ENCODE measurements at regions not wholly inside any gene's neighbourhood (a gene's known extent, or its start where the extent isn't known, plus 50 kb on each side); places are given as distances from the start of the nearest gene placed in this dataset.

DNA sequence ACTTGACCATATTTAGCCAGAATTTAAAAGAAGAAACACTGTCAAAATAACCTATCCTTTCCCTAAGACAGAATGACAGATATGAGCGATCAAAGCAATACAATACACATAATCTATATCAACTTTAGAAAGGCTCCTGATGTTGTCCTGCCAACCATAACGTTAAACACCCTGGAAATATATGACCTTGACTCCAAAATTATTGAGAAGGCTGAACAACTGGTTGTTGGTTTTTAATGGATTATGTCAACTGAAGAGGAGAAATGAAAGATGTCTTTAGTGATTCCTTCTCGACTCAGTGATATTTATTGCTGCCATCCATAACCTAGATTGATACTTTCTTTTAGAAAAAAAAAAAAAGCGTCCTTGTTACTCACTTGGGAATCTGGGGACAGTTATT is 957.2 kb downstream of the SLITRK1 start:
- H4K20me1 ChIP-seq (ENCODE audit: insufficient read depth, low read length): no peaks in the 10 kb centered on the region
- no peak overlapping the region for H3K4me2 ChIP-seq (ENCODE audit: low read length)
- TF ChIP-seq CTCF (conservative IDR thresholded peaks at IDR 0.05; ENCODE audit: low read length) (no peak), EZH2phosphoT487 (IDR thresholded peaks at IDR 0.05; ENCODE audit: borderline replicate concordance, low read depth, low read length) (no peak)
- DNase-seq (ENCODE audit: low spot score): no peak
- no peak overlapping the region for H3K4me3 ChIP-seq (ENCODE audit: low read depth, low read length, poor library complexity, severe bottlenecking)
- BruUV-seq (replicated peaks): no TSS peak
- no peaks in the 10 kb centered on the region for H3K9me3 ChIP-seq (ENCODE audit: low read length)
- H2AFZ ChIP-seq (ENCODE audit: low read length): no peak overlapping the region
- H3K27ac ChIP-seq (ENCODE audit: low read depth, low read length, poor library complexity, severe bottlenecking): no peak overlapping the region
- no peaks in the 10 kb centered on the region for H3K36me3 ChIP-seq (ENCODE audit: insufficient read depth, low read length)
- no peaks in the 10 kb centered on the region for H3K79me2 ChIP-seq (ENCODE audit: insufficient read depth, low read depth, low read length)
- CTCF ChIA-PET (ENCODE audit: unreplicated experiment): no interaction called here
- no peaks in the 10 kb centered on the region for H3K9me2 ChIP-seq (ENCODE audit: insufficient read depth, low read length)
- POLR2A ChIA-PET: no interaction called here
- intact Hi-C loops (cut with micrococcal nuclease; ENCODE audit: unreplicated experiment): no loop called here
- H3K4me1 ChIP-seq (ENCODE audit: insufficient read depth, low read length, poor library complexity, severe bottlenecking): no peaks in the 10 kb centered on the region

DNA sequence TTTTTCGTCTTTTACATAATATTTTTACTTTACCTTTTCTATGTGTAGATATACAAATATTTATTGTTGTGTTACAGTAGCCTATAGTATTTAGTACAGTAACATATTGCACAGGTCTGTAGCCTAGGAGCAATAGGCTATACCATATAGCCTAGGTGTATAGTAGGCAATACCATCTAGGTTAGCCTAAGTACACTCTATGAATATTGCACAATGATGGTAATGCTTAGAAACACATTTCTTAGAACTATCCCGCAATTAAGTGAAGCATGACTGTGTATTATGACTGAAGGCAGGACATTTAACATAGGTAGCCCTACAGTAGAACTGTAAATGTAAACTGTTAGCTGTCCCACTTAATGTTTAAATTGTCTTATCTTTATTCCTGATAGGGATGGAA is 964.3 kb downstream of the SLITRK1 start:
- TF ChIP-seq EZH2phosphoT487 (IDR thresholded peaks at IDR 0.05; ENCODE audit: borderline replicate concordance, low read depth, low read length) (no peak), CTCF (conservative IDR thresholded peaks at IDR 0.05; ENCODE audit: low read length) (no peak)
- CTCF ChIA-PET (ENCODE audit: unreplicated experiment): no interaction called here
- no TSS peak for BruUV-seq (replicated peaks)

GRCh38 chr13:82912564-82912963 is 969.7 kb downstream of the SLITRK1 start:
- Histone ChIP-seq H3K4me2 (ENCODE audit: low read length) (no peak overlapping the region), H3K79me2 (ENCODE audit: insufficient read depth, low read depth, low read length) (no peaks in the 10 kb centered on the region), H2AFZ (ENCODE audit: low read length) (no peak overlapping the region), H3K4me3 (ENCODE audit: low read depth, low read length, poor library complexity, severe bottlenecking) (no peak overlapping the region), H3K9me3 (ENCODE audit: low read length) (no peaks in the 10 kb centered on the region), H3K27ac (ENCODE audit: low read depth, low read length, poor library complexity, severe bottlenecking) (no peak overlapping the region), H3K4me1 (ENCODE audit: insufficient read depth, low read length, poor library complexity, severe bottlenecking) (no peaks in the 10 kb centered on the region), H3K9me2 (ENCODE audit: insufficient read depth, low read length) (no peaks in the 10 kb centered on the region), H3K36me3 (ENCODE audit: insufficient read depth, low read length) (no peaks in the 10 kb centered on the region), H4K20me1 (ENCODE audit: insufficient read depth, low read length) (no peaks in the 10 kb centered on the region)
- no peak for DNase-seq (ENCODE audit: low spot score)
- no peak for TF ChIP-seq CTCF (conservative IDR thresholded peaks at IDR 0.05; ENCODE audit: low read length)
- TF ChIP-seq EZH2phosphoT487 (IDR thresholded peaks at IDR 0.05; ENCODE audit: borderline replicate concordance, low read depth, low read length): no peak
- ChIA-PET POLR2A (no interaction called here), CTCF (ENCODE audit: unreplicated experiment) (no interaction called here)
- intact Hi-C loops (cut with micrococcal nuclease; ENCODE audit: unreplicated experiment): no loop called here
- no TSS peak for BruUV-seq (replicated peaks)

More for the DNA sequence above, 964.3 kb downstream of the SLITRK1 start:
- no peaks in the 10 kb centered on the region for H3K36me3 ChIP-seq (ENCODE audit: insufficient read depth, low read length)
- H3K79me2 ChIP-seq (ENCODE audit: insufficient read depth, low read depth, low read length): no peaks in the 10 kb centered on the region
- H3K27ac ChIP-seq (ENCODE audit: low read depth, low read length, poor library complexity, severe bottlenecking): no peak overlapping the region
- no peak overlapping the region for H2AFZ ChIP-seq (ENCODE audit: low read length)
- no peak for DNase-seq (ENCODE audit: low spot score)
- POLR2A ChIA-PET: interaction anchor here (0.6 to 1.0 kb wide), 2 partner anchors 21 to 122 kb away, joined by 3 to 7 read pairs; no protein-coding TSS in a partner anchor
- no peaks in the 10 kb centered on the region for H4K20me1 ChIP-seq (ENCODE audit: insufficient read depth, low read length)
- intact Hi-C loops (cut with micrococcal nuclease; ENCODE audit: unreplicated experiment): no loop called here
- H3K4me2 ChIP-seq (ENCODE audit: low read length): no peak overlapping the region
- H3K9me2 ChIP-seq (ENCODE audit: insufficient read depth, low read length): no peaks in the 10 kb centered on the region
- no peak overlapping the region for H3K4me3 ChIP-seq (ENCODE audit: low read depth, low read length, poor library complexity, severe bottlenecking)
- no peaks in the 10 kb centered on the region for H3K4me1 ChIP-seq (ENCODE audit: insufficient read depth, low read length, poor library complexity, severe bottlenecking)
- no peaks in the 10 kb centered on the region for H3K9me3 ChIP-seq (ENCODE audit: low read length)
